Limb (tissue), 2 donors: ENCODE measurements at regions not wholly inside any gene's neighbourhood (a gene's known extent, or its start where the extent isn't known, plus 50 kb on each side); places are given as distances from the start of the nearest gene placed in this dataset.

Experiments
- DNase-seq, 2 donors: peaks; one replicate each; pipeline ENCODE4 v3.0.0-alpha.2; 2016; ENCODE audit errors: extremely low spot score in 2 of 2

DNA sequence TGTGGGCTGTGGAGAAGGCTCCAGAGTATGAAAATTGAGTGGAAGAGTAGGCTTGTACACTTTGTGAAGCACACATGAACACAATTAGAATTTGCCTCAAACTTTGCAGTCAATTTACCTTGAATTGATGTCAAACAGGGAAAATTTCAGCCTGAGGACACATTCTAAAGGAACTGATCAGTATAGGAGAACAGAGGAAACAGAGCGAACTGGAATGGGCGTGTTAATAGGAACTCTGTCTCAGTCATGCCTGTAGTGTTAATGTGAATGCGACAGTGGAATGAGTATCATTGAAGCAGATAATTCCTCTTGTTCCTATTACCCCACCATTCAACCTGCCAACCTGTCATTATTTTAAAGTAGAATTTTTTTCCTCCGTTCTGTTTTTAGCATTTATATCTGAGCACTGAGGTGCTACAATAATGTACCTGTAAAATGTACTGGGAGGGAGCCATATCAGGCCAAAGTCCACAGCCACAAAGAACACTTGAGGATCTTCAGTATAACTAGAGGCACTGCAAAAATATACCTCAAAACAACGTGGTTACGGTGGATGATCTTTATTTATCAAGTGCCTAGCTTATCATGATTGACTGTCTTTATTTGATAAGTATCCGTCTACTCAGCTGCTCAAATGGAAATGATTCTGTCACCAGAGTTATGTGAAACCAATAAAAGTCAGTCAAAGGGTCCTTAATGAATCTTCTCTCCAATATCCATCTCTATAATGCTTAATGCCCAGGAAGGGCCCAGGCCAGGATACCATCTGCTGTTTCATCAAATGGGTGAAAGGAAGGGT is 125.3 kb upstream of the STMND1 start:
- DNase-seq = no peak

GRCh38 chr6:16974704-16975359 is 127.0 kb upstream of the STMND1 start:
- no peak for DNase-seq

DNA sequence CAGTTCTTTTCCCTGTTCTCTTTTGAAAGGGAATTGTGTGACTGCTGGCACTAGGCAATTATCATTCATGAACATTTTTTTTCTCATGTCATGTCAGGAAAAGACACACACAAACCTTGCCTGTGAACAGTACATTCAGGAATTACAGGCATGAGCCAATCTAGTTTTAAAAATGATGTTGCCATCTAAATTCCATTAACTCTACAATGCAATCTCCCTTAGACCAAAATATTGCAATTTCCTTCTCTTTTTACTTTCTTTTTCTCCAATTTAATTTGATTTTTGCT is 127.5 kb upstream of the STMND1 start:
- no peak for DNase-seq

- DNase-seq = no peak
Measured at GRCh38 chr6:16973545-16974386, 128.1 kb upstream of the STMND1 start.

- no peak for DNase-seq
Measured at GRCh38 chr6:16973051-16973450, 128.8 kb upstream of the STMND1 start.

- DNase-seq = no peak
Measured at GRCh38 chr6:16972535-16972934, 129.3 kb upstream of the STMND1 start.

GRCh38 chr6:16969699-16970655 is 131.9 kb upstream of the STMND1 start:
- DNase-seq = no peak

DNA sequence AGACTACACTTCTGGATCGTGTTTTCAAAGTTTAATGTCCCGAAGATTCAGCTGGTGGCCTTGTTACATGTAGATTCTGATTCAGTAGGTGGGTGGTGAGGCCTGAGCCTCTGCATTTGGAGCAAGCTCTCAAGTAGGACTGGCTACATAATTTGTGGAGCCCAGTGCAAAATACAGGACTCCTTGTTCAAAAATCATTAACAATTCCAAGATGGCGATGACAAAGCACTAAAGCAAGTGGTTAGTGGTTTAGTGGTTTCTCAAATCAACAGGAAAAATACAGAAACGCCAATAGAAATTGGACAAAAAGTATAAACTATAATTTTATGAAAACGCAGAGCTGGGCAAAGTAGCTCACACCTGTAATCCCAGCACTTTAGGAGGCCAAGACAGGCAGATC is 133.7 kb upstream of the STMND1 start:
- DNase-seq = no peak

- DNase-seq = no peak
Measured at GRCh38 chr6:16967470-16967817, 134.4 kb upstream of the STMND1 start.

GRCh38 chr6:16966791-16967469 is 134.9 kb upstream of the STMND1 start:
- no peak for DNase-seq

GRCh38 chr6:16965689-16966088 is 136.2 kb upstream of the STMND1 start:
- DNase-seq = no peak

GRCh38 chr6:16964553-16965499 is 137.0 kb upstream of the STMND1 start:
- peak; percentile 82 to 86 for DNase-seq

GRCh38 chr6:16961577-16961976 is 140.3 kb upstream of the STMND1 start:
- no peak for DNase-seq

DNA sequence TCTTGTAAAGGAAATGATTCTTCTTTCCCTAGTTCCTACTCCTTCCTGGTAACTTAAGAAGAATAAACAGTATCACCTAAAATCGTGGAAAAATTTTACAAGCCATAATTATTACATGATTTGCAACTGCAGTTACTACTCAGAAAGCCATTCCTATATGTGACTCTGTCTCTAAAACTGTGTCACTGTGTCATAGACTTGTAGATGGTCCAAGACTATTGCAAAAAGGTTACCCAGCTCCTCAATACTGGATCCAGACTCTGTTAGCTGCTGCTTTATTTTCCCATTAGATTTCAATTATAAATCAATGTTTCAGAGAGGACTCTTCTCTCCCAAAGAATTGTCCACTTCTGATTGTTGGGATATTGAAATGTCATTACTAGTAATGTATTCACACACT is 142.1 kb upstream of the STMND1 start:
- no peak for DNase-seq

- DNase-seq = no peak
Measured at GRCh38 chr6:16956361-16956760, 145.5 kb upstream of the STMND1 start.

DNA sequence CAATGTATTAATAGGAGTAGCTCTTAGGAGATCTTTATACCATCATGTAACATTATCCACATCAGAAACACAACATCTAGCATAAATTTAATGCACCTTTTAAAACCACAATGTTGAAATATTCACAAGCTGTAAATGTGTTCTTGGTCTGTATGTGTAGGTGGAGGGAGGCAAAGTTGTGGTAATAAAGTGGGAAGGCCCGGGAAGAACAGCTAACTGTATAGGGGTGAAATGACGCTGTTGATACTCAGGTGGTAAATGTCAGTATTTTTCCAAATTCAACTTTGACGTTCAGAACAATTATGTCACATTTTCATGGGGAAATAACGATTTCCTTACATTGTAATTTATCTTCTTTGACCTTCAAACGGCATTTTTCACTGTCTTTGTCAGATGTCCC is 146.0 kb upstream of the STMND1 start:
- no peak for DNase-seq

GRCh38 chr6:16953905-16954304 is 147.9 kb upstream of the STMND1 start:
- no peak for DNase-seq

DNA sequence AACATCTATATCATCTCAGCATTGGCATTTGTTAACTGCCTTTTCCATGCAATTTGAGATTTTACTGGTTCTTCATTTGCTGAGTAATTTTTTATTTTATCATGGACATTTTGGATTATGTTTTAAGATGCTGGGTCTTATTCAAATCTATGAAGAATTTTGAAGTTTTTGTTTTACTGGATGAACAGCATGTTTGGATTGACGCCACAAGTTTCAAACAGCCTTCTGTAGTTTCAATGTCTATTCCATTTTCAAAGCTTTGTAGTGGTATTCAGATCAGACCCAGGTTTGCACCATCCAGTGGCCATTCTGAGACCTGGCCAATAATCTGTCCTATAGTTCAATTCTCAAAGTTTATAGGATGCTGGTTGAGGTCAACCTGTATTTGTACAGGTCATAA is 148.4 kb upstream of the STMND1 start:
- no peak for DNase-seq

DNA sequence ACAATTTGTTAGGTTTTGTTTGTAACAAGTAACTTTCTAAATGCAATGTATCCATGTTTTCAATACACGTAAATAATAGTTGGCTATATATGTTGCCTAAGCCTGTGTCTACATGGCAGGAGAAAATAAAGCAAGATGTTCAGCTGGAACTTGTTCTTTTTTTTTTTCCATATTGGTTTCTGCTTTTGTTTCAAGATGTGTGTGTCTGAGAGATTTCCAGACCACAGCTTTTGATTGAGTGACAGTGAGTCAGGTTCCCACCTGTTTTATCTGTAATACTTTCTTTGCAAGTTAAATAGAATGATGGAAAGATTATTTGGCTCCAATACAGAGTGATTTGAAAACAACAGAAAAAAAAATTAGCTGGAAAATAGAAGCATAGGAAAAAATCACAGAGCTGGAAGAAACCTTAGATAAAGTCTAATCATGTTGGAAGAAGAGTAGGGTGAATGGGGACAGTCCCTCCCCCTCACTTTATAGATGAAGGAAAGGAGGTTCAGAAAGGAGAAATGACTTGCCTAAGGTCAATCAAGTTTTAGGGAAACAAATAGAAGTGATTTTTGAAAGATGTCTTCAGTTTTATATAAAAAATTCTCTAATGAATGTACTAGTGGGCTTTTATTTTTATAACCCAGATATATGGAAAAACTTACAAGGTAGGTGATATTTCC is 150.9 kb upstream of the STMND1 start:
- DNase-seq = no peak
